H9 (cell line): ENCODE measurements at regions not wholly inside any gene's neighbourhood (a gene's known extent, or its start where the extent isn't known, plus 50 kb on each side); places are given as distances from the start of the nearest gene placed in this dataset.

Source experiments
- DNase-seq: peaks from one replicate; pipeline ENCODE4 v3.0.0-alpha.2; 2017
- H2AFZ ChIP-seq: one replicate; pipeline ENCODE4 v1.6.1; 2013; ENCODE audit warnings: mild to moderate bottlenecking, low read length, control low read depth, moderate library complexity
- H2AK5ac ChIP-seq: 2 replicates; pipeline ENCODE4 v1.6.1; 2013; ENCODE audit warnings: low read length, control low read depth, mixed read lengths; ENCODE audit not compliant: insufficient read length
- H2BK120ac ChIP-seq: one replicate; pipeline ENCODE4 v1.6.1; 2013; ENCODE audit warnings: low read depth, mild to moderate bottlenecking, low read length, control low read depth, inconsistent platforms; ENCODE audit not compliant: poor library complexity, severe bottlenecking
- H2BK12ac ChIP-seq: 2 replicates; pipeline ENCODE4 v1.6.1; 2013; ENCODE audit warnings: low read length, control low read depth, mixed read lengths, low read depth; ENCODE audit not compliant: insufficient read length
- H2BK15ac ChIP-seq: 2 replicates; pipeline ENCODE4 v1.6.1; 2013; ENCODE audit warnings: low read depth, low read length, control low read depth
- H2BK20ac ChIP-seq: one replicate; pipeline ENCODE4 v1.6.1; 2013; ENCODE audit warnings: low read depth, mild to moderate bottlenecking, low read length, control low read depth, inconsistent platforms; ENCODE audit not compliant: poor library complexity, severe bottlenecking
- H2BK5ac ChIP-seq: 2 replicates; pipeline ENCODE4 v1.6.1; 2013; ENCODE audit warnings: low read length, control low read depth, mixed read lengths; ENCODE audit not compliant: insufficient read length
- H3K14ac ChIP-seq: 2 replicates; pipeline ENCODE4 v1.6.1; 2013; ENCODE audit warnings: low read length, control low read depth; ENCODE audit not compliant: insufficient read depth
- H3K18ac ChIP-seq: 2 replicates; pipeline ENCODE4 v1.6.1; 2013; ENCODE audit warnings: low read depth, mild to moderate bottlenecking, mixed read lengths, low read length, control low read depth; ENCODE audit not compliant: insufficient read length
- H3K23ac ChIP-seq: 2 replicates; pipeline ENCODE4 v1.6.1; 2013; ENCODE audit warnings: low read length, control low read depth, mixed read lengths, low read depth; ENCODE audit not compliant: insufficient read length
- H3K23me2 ChIP-seq: 2 replicates; pipeline ENCODE4 v1.6.1; 2013; ENCODE audit warnings: low read depth, mild to moderate bottlenecking, mixed read lengths, low read length, control low read depth; ENCODE audit not compliant: insufficient read length, poor library complexity, severe bottlenecking
- H3K27ac ChIP-seq: 2 replicates; pipeline ENCODE4 v1.5.1; 2013; ENCODE audit warnings: low read length, control low read depth, mixed read lengths, low read depth; ENCODE audit not compliant: insufficient read length
- H3K27me3 ChIP-seq: 2 replicates; pipeline ENCODE4 v1.6.1; 2013; ENCODE audit warnings: low read length, control low read depth, inconsistent platforms; ENCODE audit not compliant: insufficient read depth
- H3K4ac ChIP-seq: 2 replicates; pipeline ENCODE4 v1.6.1; 2013; ENCODE audit warnings: low read depth, mild to moderate bottlenecking, control low read depth, inconsistent platforms, low read length, moderate library complexity
- H3K4me1 ChIP-seq: 2 replicates; pipeline ENCODE4 v1.6.1; 2013; ENCODE audit warnings: low read length, control low read depth, inconsistent platforms; ENCODE audit not compliant: insufficient read depth
- H3K4me2 ChIP-seq: 2 replicates; pipeline ENCODE4 v1.6.1; 2013; ENCODE audit warnings: low read length, control low read depth, mixed read lengths; ENCODE audit not compliant: insufficient read length, insufficient read depth
- H3K56ac ChIP-seq: 2 replicates; pipeline ENCODE4 v1.6.1; 2013; ENCODE audit warnings: low read depth, mild to moderate bottlenecking, mixed read lengths, low read length, control low read depth; ENCODE audit not compliant: insufficient read length
- H3K79me1 ChIP-seq: 2 replicates; pipeline ENCODE4 v1.6.1; 2013; ENCODE audit warnings: low read depth, mild to moderate bottlenecking, moderate library complexity, low read length, control low read depth, inconsistent platforms; ENCODE audit not compliant: insufficient read depth, poor library complexity, severe bottlenecking
- H3K79me2 ChIP-seq: 2 replicates; pipeline ENCODE4 v1.6.1; 2013; ENCODE audit warnings: low read length, control low read depth, inconsistent platforms; ENCODE audit not compliant: insufficient read depth
- H3K9ac ChIP-seq: 2 replicates; pipeline ENCODE4 v1.6.1; 2013; ENCODE audit warnings: low read length, control low read depth, mixed read lengths; ENCODE audit not compliant: insufficient read length; ENCODE audit errors: extremely low read depth
- H3K9me3 ChIP-seq: one replicate; pipeline ENCODE4 v1.6.1; 2013; ENCODE audit warnings: low read depth, low read length, inconsistent platforms; ENCODE audit not compliant: control insufficient read depth
- H3T11ph ChIP-seq: one replicate; pipeline ENCODE4 v1.6.1; 2013; ENCODE audit warnings: mild to moderate bottlenecking, low read length, control low read depth, inconsistent platforms
- H4K20me1 ChIP-seq: one replicate; pipeline ENCODE4 v1.6.1; 2013; ENCODE audit not compliant: control insufficient read depth, insufficient read length, insufficient read depth
- H4K5ac ChIP-seq: 2 replicates; pipeline ENCODE4 v1.6.1; 2013; ENCODE audit warnings: low read depth, mild to moderate bottlenecking, mixed read lengths, low read length, control low read depth; ENCODE audit not compliant: insufficient read length
- H4K8ac ChIP-seq: replicated peaks from 2 replicates; pipeline ENCODE4 v1.6.1; 2013; ENCODE audit warnings: low read length, control low read depth, mixed read lengths, low read depth; ENCODE audit not compliant: insufficient read length
- H4K91ac ChIP-seq: 2 replicates; pipeline ENCODE4 v1.6.1; 2013; ENCODE audit warnings: low read depth, mild to moderate bottlenecking, moderate library complexity, mixed read lengths, low read length, control low read depth; ENCODE audit not compliant: insufficient read length
- H3K27ac Mint-ChIP-seq, 3 experiments: 2 replicates in 2 of 3; 3 replicates in 1 of 3; pipeline ENCODE4 v1.8.0; 2020 to 2021; ENCODE audit warnings: mixed read lengths in 3 of 3, mild to moderate bottlenecking in 1 of 3, moderate library complexity in 1 of 3
- H3K27me3 Mint-ChIP-seq: 2 replicates; pipeline ENCODE4 v1.8.0; 2021; ENCODE audit warnings: low read depth, mild to moderate bottlenecking, moderate library complexity, mixed read lengths
- H3K36me3 Mint-ChIP-seq, 3 experiments: 2 replicates in 2 of 3; 3 replicates in 1 of 3; pipeline ENCODE4 v1.8.0; 2020 to 2021; ENCODE audit warnings: low read depth in 3 of 3, mixed read lengths in 3 of 3; ENCODE audit not compliant: insufficient read depth in 1 of 3
- H3K4me1 Mint-ChIP-seq, 2 experiments: 2 replicates each; pipeline ENCODE4 v1.8.0; 2020; ENCODE audit warnings: mixed read lengths in 2 of 2
- H3K4me3 Mint-ChIP-seq, 2 experiments: 2 replicates in 1 of 2; 3 replicates in 1 of 2; pipeline ENCODE4 v1.8.0; 2020 to 2021; ENCODE audit warnings: mild to moderate bottlenecking in 2 of 2, mixed read lengths in 2 of 2, moderate library complexity in 1 of 2
- H3K9me3 Mint-ChIP-seq, 2 experiments: 2 replicates in 1 of 2; 3 replicates in 1 of 2; pipeline ENCODE4 v1.8.0; 2020; ENCODE audit warnings: mild to moderate bottlenecking in 2 of 2, mixed read lengths in 2 of 2, moderate library complexity in 1 of 2
- WGBS: extraction: QIAGEN DNeasy Blood & Tissue Kit; methylation state at CpG from one replicate; pipeline ENCODE4 v1.1.7; 2013; ENCODE audit warnings: missing lambda C conversion rate, low lambda C conversion rate, mixed read lengths; ENCODE audit not compliant: insufficient read length; ENCODE audit errors: extremely low coverage; 5-methylcytosine and 5-hydroxymethylcytosine counted together
- TF ChIP-seq, protein P1 (sequence below): fragments of 200-600 bp; sonication (generic); conservative IDR thresholded peaks from 3 replicates; pipeline ENCODE4 v1.8.0; 2021; ENCODE audit warnings: antibody characterized with exemption, mild to moderate bottlenecking

- H3K56ac ChIP-seq, result no peak overlapping the region
- H2BK120ac ChIP-seq, result no peak overlapping the region
- no peaks in the 10 kb centered on the region for H4K20me1 ChIP-seq
- no peaks in the 10 kb centered on the region for H3K9me3 ChIP-seq
- no peaks in the 10 kb centered on the region for H3K27me3 ChIP-seq
- no peak overlapping the region for H3K9ac ChIP-seq
- TF ChIP-seq, protein P1, sequence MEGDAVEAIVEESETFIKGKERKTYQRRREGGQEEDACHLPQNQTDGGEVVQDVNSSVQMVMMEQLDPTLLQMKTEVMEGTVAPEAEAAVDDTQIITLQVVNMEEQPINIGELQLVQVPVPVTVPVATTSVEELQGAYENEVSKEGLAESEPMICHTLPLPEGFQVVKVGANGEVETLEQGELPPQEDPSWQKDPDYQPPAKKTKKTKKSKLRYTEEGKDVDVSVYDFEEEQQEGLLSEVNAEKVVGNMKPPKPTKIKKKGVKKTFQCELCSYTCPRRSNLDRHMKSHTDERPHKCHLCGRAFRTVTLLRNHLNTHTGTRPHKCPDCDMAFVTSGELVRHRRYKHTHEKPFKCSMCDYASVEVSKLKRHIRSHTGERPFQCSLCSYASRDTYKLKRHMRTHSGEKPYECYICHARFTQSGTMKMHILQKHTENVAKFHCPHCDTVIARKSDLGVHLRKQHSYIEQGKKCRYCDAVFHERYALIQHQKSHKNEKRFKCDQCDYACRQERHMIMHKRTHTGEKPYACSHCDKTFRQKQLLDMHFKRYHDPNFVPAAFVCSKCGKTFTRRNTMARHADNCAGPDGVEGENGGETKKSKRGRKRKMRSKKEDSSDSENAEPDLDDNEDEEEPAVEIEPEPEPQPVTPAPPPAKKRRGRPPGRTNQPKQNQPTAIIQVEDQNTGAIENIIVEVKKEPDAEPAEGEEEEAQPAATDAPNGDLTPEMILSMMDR, result no peak
- peaks cover 6 to 9% of the 10 kb centered on the region in 2 experiments; a peak in 3 of 4 replicates for H3K4me1 Mint-ChIP-seq
- no peak overlapping the region for H4K91ac ChIP-seq
- H3K4ac ChIP-seq, result no peak overlapping the region
- no peak for DNase-seq
- no peak overlapping the region for H2BK20ac ChIP-seq
- H3K23ac ChIP-seq, result no peak overlapping the region
- no peak overlapping the region for H3K14ac ChIP-seq
- no peaks in the 10 kb centered on the region for H3K79me1 ChIP-seq
- no peak overlapping the region for H3K4me2 ChIP-seq
- no peak overlapping the region for H4K8ac ChIP-seq
- H3T11ph ChIP-seq, result no peak overlapping the region
- no peak overlapping the region for H4K5ac ChIP-seq
- no peak overlapping the region for H3K18ac ChIP-seq
- H3K27ac ChIP-seq, result no peak overlapping the region
- H3K4me3 Mint-ChIP-seq, result no peak overlapping the region
- H3K36me3 Mint-ChIP-seq, result no peaks in the 10 kb centered on the region
- no peaks in the 10 kb centered on the region for H3K23me2 ChIP-seq
- whole genome bisulfite sequencing, result no CpG with 5 or more reads among the region's 4 CpGs
- H3K79me2 ChIP-seq, result no peaks in the 10 kb centered on the region
- peaks cover under 1 to 7% of the 10 kb centered on the region in 2 experiments; a peak in 1 of 5 replicates for H3K9me3 Mint-ChIP-seq
- H2AFZ ChIP-seq, result no peak overlapping the region
- no peaks in the 10 kb centered on the region for H3K4me1 ChIP-seq
- no peak overlapping the region for H2BK5ac ChIP-seq
- H3K27me3 Mint-ChIP-seq, result no peaks in the 10 kb centered on the region
- no peak overlapping the region for H3K27ac Mint-ChIP-seq
- no peak overlapping the region for H2AK5ac ChIP-seq
- H2BK12ac ChIP-seq, result no peak overlapping the region
- H2BK15ac ChIP-seq, result no peak overlapping the region
Observed at GRCh38 chr2:161103451-161103831, 56.8 kb upstream of the TANK start.
